Heart right ventricle (tissue), 16 donors: ENCODE measurements at regions not wholly inside any gene's neighbourhood (a gene's known extent, or its start where the extent isn't known, plus 50 kb on each side); places are given as distances from the start of the nearest gene placed in this dataset.

Source experiments
- ATAC-seq, 8 donors: fragments of 200-7000 bp; cut with Tn5 transposase; one replicate each; pipeline ENCODE4 v1.9.1; 2020; ENCODE audit warnings: mild to moderate bottlenecking in 8 of 8, moderate library complexity in 8 of 8, moderate number of reproducible peaks in 1 of 8
- DNase-seq, 2 donors: peaks; one replicate each; pipeline ENCODE4 v3.0.0-alpha.2; 2020
- H3K27ac ChIP-seq, 10 donors: fragments of 200-600 bp; sonication (generic) in 2 of 10; one replicate each; pipeline versions ENCODE4 v1.5.0 to v1.8.0; 2020 to 2022; ENCODE audit warnings: mild to moderate bottlenecking in 3 of 10
- H3K27me3 ChIP-seq, 7 donors: fragments of 200-600 bp; one replicate each; pipeline ENCODE4 v1.8.0; 2021 to 2022; ENCODE audit warnings: mild to moderate bottlenecking in 2 of 7
- H3K36me3 ChIP-seq, 9 donors: fragments of 200-600 bp; sonication (generic) in 1 of 9; one replicate each; pipeline versions ENCODE4 v1.5.0 to v1.8.0; 2020 to 2022; ENCODE audit warnings: mild to moderate bottlenecking in 2 of 9
- H3K4me1 ChIP-seq, 9 donors: fragments of 200-600 bp; sonication (generic) in 1 of 9; one replicate each; pipeline versions ENCODE4 v1.5.0 to v1.8.0; 2020 to 2022; ENCODE audit warnings: mild to moderate bottlenecking in 4 of 9
- H3K4me3 ChIP-seq, 10 donors: fragments of 200-600 bp; sonication (generic) in 2 of 10; one replicate each; pipeline versions ENCODE4 v1.5.0 to v1.8.0; 2020 to 2022; ENCODE audit warnings: mild to moderate bottlenecking in 7 of 10, moderate library complexity in 2 of 10
- H3K9me3 ChIP-seq, 11 donors: fragments of 200-600 bp in 10 of 11; sonication (generic) in 2 of 11; one replicate each; pipeline versions ENCODE4 v1.5.0 to v1.8.0; 2013 to 2022; ENCODE audit warnings: mild to moderate bottlenecking in 2 of 11, control low read depth in 1 of 11, moderate library complexity in 1 of 11
- CTCF ChIP-seq, 9 donors: fragments of 200-600 bp; sonication (generic) in 2 of 9; IDR thresholded peaks; one replicate each; pipeline versions ENCODE4 v1.5.0 to v1.8.0; 2021 to 2022; ENCODE audit warnings: antibody characterized with exemption in 9 of 9, mild to moderate bottlenecking in 5 of 9, moderate library complexity in 1 of 9
- WGBS, 2 donors: extraction: QIAGEN DNeasy Blood & Tissue Kit; methylation state at CpG; one replicate each; pipeline ENCODE4 v1.1.7; 2013; ENCODE audit warnings: inconsistent platforms in 1 of 2; 5-methylcytosine and 5-hydroxymethylcytosine counted together
- intact Hi-C, 10 donors: fragments of 100-400 bp; cut with DNase I; formaldehyde crosslinking; loops; one replicate each; pipeline versions ENCODE4 v1.11.1 to v1.14.2; 2022
- donor health status: Arrhythmogenic right ventricular cardiomyopathy.
- donor health status: ischemic (EF 13 %, LVEDD 7.1; RV severe dilation, severe dysfunction).
- donor health status: healthy with polysubstance abuse.
- donor health status: DM: no; HTN: yes; CAD: no.
- donor health status: DM: no; HTN: no; CAD: no.
- donor health status: ischemic (EF 25% LVEDD 6.9; RV normal size, moderate dysfunction).
- donor health status: ischemic (EF 25% LVEDD 5.7; RV mildly dilated, moderate dysfunction).
- donor health status: healthy.
- donor health status: DM: yes; HTN: yes; CAD: no.
- donor health status: Ischemic cardiomyopathy.
- donor health status: ischemic (EF 35%, LVEDD 5.7; RV mildly dilated, moderate dysfunction).
- donor health status: nonischemic (EF 11% LVEDD 7.7; RV severe dilation, severe dysfunction).
- donor health status: DM: yes; HTN: yes; CAD: no.
- donor health status: PGD.
- donor health status: ischemic (EF 29% LVEDD 5.4; RV normal size, mild dysfunction).
- donor health status: nonischemic (EF 23%, LVEDD 6.1; RV moderate dilation, normal function).

GRCh38 chr5:40220260-40220659, 459.5 kb upstream of the PTGER4 start:
- H3K36me3 ChIP-seq: no peaks in the 10 kb centered on the region
- intact Hi-C loops: no loop called here
- no peak overlapping the region for H3K27ac ChIP-seq
- H3K9me3 ChIP-seq: no peaks in the 10 kb centered on the region
- DNase-seq (no peak), ATAC-seq (peak in 1 of 8 donors; percentile 56)
- no peaks in the 10 kb centered on the region for H3K27me3 ChIP-seq
- no peak overlapping the region for H3K4me3 ChIP-seq
- WGBS, 2 donors: 25 to 26% methylated on average over 2 of the region's 2 CpGs
- TF ChIP-seq CTCF (IDR thresholded peaks at IDR 0.05): no peak
- peaks cover 0 to 5% (median 0%) of the 10 kb centered on the region in 9 donors for H3K4me1 ChIP-seq

GRCh38 chr5:40217553-40217952, 462.2 kb upstream of the PTGER4 start:
- Histone ChIP-seq H3K27me3 (no peaks in the 10 kb centered on the region), H3K9me3 (no peaks in the 10 kb centered on the region), H3K4me1 (peaks cover 0 to 4% (median 0%) of the 10 kb centered on the region in 9 donors), H3K4me3 (no peak overlapping the region), H3K27ac (no peak overlapping the region), H3K36me3 (no peaks in the 10 kb centered on the region)
- WGBS, 2 donors: 92 to 93% methylated on average over 4 of the region's 4 CpGs
- ATAC-seq: no peak
- TF ChIP-seq CTCF (IDR thresholded peaks at IDR 0.05): no peak
- no peak for DNase-seq
- intact Hi-C loops: no loop called here

- no peaks in the 10 kb centered on the region for H3K36me3 ChIP-seq
- no peak overlapping the region for H3K27ac ChIP-seq
- no peak overlapping the region for H3K4me3 ChIP-seq
- no peaks in the 10 kb centered on the region for H3K27me3 ChIP-seq
- no peaks in the 10 kb centered on the region for H3K9me3 ChIP-seq
- DNase-seq: no peak
- no peak for TF ChIP-seq CTCF (IDR thresholded peaks at IDR 0.05)
- WGBS, 2 donors: 98% methylated on average over 1 of the region's 1 CpG
- H3K4me1 ChIP-seq: no peaks in the 10 kb centered on the region
- no peak for ATAC-seq
- intact Hi-C loops: no loop called here
These were observed 469.0 kb upstream of the PTGER4 start for GRCh38 chr5:40210694-40211093.

- H3K27ac ChIP-seq: no peak overlapping the region
- ATAC-seq (no peak), DNase-seq (no peak)
- H3K36me3 ChIP-seq: no peaks in the 10 kb centered on the region
- H3K9me3 ChIP-seq: peaks cover 0 to 3% (median 0%) of the 10 kb centered on the region in 11 donors
- peaks cover 0 to 27% (median 12%) of the 10 kb centered on the region in 9 donors for H3K4me1 ChIP-seq
- H3K4me3 ChIP-seq: no peak overlapping the region
- intact Hi-C loops: loop anchor here in 1 of 10 donors (10.0 kb wide), 2 partner anchors 199 to 419 kb away; no protein-coding TSS in a partner anchor
- H3K27me3 ChIP-seq: no peaks in the 10 kb centered on the region
- TF ChIP-seq CTCF (IDR thresholded peaks at IDR 0.05): no peak
- 88% methylated on average over 2 of the region's 2 CpGs for WGBS, 2 donors
These were observed 473.7 kb upstream of the PTGER4 start for GRCh38 chr5:40206030-40206429.
